GM21423 (cell line): ENCODE measurements at regions not wholly inside any gene's neighbourhood (a gene's known extent, or its start where the extent isn't known, plus 50 kb on each side); places are given as distances from the start of the nearest gene placed in this dataset.

Experiments
- ATAC-seq: cut with Tn5 transposase; IDR thresholded peaks from one replicate; pipeline ENCODE4 v1.9.1; 2021; ENCODE audit warnings: mild to moderate bottlenecking, moderate library complexity; ENCODE audit not compliant: unreplicated experiment

DNA sequence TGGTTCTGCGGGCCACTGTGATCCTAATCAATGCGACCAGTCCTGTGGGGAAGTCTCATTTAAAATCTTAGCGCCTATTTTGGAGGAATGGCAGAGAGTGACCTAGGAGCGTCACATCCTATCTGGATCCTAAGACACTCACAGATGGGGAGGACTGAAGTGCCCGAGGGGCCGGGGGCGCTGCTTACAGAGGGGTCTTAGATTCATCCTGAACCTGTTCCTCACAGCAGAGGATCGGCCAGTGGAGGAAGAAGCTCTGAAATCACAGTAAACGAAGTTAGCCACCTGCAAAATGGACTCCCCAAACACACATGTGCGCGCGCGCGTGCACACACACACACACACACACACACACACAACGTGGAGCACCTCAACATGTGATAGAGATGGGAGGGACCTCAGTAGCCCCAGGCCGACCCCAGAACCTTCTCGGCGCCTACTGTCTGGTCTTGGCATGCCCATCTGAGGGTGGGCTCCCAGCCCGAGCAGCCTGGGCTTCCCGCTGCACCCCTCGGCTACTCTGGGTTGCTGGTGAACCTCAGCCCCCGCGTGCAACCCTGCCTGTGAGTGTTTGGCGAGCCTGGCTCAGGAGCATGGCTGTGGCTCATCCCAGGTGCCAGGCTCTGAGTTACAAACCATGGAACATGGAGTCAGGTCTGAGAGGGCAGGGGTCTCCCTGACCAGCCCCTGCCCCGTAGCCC, 613.3 kb downstream of the TBC1D22A start:
- ATAC-seq: no peak

DNA sequence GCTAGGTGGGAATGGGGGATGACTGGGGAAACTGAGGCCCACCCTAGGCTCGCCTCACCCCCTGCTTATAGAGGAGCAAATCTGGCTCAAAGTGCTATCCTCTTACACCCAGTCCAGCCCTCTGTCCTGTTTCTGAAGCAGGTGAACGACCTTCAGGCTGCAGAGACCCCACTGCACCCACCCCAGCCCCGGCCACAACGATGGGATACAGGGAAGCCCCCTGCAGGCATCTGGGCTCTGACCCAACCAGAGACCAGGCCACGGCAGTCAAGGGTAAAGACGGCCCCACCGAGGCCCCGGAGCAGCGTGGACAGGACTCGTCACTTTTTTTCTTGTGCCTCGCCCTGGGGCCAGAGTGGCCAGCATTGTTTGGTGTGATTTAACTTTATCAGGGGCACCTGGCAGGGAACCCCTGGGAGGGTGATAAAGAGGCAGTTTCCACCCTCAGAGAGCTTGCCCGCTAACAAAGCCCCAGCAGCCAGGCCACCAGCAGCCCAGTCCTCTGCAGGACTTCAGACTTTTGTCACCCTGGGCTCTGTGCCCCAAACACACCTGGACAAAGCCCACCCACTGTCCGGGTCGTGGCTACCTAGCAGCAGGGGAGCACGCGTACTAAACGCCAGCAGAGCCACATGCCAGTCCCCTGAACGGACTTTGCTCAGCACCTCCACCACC, 612.6 kb downstream of the TBC1D22A start:
- ATAC-seq: no peak

DNA sequence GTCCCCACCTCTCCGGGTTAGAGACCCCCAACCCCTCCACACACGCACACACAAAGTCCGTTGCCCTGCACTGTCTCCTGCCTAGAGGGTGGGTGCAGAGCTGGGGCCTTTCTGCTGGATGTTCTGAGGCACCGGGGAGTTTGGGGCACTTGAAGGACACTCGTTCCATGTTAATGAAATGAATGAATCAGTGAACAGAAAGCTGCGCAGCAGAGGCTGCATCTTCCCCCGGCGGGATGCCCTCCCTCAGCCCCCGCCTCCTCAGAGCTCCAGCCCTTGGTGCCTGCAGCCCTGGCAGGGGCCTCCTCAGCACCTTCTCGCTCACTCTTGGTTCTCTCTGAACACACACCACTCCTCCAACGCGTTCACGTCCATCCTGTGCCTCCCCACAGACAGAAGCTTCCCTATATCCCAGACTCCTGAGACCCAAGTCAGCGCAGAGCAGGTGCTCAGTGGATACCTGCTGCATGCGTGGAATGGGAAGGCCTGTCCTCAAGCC, 611.9 kb downstream of the TBC1D22A start:
- no peak for ATAC-seq

DNA sequence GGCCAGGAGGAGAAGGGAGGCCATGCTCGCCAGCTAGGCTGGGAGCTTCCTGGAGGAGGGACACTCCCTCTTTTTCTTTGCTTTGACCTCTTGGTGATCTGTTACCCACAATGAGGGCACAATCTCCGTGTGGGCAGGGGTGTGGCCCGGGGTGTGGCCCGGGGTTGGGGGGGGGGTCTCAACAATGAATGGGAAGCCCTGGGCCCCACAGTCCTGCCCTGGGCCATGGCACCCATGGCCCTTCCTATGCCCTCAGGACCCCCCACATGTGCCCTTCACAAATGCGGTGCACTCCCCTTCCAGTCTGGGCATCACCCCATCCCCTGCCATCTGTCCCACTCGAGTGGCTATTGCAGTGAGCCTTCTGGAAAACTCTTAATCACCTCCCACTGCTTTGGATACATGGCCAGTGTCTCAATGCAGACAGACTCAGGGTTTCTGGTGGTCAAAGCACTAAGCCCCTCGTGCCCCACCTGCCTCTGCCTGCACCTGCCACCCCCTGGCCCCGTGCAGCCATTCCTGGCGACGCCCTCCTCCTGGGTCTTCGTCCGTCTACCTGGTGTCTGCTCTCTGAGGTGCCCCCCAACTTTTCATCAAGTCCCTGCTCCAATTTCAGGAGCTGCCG, 611.3 kb downstream of the TBC1D22A start:
- ATAC-seq: no peak

DNA sequence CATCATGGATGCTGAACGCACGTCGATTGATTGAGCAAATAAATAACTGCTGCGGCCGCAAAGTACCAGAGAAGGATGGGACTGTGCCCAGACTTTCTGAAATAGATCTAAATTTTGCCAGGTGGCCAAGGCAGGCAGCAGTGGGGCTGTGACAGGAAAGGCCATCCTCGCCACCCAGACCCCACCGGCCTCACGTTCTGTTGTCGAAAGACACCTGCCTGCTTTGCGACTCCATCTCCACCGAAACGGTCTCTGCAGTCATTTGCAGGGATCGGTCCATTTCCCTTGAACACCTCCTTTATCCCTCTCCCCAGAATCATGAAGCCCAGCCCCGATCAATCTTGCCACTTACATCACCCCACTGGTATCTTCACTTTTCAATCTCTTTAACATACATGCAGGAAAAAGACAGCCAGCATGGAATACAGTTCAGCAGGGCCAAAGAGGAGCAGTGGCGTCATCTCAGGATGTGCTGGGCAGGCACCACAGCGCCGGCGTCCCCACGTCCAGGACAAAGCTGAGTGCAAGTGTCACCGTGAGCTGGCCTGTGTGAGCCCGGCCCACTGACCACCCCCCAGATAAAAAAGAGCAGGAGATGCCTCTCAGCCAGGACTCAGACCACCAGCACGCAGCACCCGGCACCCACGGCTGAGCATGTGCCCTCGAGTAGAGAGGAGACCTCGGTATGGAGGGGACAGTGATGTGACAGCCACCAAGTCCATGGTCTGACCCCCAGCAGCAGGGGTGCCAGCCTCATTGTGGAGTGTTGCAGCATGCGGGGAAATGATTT, 610.3 kb downstream of the TBC1D22A start:
- ATAC-seq: no peak

DNA sequence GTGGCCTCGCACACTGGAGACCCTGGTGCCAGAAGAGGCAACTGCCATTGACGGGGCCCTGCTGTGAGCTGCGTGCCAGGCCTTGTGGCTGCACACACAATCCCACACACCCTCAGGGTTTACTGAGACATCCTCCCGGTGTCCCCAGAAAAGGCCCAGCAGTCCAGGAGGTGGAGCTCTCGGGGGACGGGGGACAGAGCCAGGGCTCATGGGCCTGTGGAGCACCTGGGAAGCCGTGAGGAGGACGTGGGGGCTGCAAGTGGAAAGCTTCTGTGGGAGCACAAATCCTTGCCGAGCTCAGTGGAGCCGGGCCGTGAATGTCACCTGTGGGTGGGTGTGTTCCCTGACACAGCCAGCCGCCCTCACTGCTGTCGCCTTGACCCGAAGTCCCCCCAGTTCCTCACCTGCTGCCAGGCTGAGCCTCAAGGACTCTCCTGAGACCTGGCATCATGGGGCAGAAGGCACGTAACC, 609.7 kb downstream of the TBC1D22A start:
- no peak for ATAC-seq

DNA sequence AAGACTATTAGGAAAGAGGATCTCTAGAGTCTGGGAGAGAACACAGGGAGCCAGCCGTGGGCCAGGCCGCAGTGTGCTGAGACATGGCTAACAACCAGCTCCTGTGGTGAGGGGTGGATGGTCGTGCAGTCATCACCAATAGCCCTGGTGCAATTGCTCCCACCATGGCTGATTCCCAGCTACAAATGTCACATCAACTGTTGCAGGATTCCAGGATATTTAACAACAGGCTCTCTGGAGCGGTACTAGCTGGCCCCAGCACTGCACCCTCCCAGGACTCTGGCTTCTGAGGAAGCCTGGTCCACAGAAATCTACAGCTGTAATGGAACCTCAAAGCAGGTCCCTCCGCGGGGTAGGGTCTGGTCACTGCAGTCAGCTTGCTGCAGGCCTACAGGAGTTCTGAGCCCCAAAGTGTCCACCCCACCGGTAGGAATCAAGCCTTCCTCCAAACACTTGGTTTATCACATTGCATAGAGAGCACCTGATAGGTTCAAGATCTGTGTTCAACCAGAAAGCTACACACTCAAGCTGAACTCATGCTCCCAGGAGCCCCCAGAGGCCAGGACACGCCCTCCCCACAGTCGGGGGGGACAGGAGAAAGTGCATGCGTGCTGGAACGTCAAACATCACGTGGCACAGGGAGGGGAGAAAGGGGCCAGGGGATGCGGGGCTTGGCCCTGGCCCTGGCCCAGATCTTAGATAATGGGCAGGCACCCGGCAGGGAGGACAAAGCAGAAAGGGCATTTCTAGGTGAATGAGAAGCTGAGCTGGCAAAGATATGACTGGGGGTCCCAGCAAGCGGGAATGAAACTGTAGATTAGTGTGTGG, 609.0 kb downstream of the TBC1D22A start:
- no peak for ATAC-seq

DNA sequence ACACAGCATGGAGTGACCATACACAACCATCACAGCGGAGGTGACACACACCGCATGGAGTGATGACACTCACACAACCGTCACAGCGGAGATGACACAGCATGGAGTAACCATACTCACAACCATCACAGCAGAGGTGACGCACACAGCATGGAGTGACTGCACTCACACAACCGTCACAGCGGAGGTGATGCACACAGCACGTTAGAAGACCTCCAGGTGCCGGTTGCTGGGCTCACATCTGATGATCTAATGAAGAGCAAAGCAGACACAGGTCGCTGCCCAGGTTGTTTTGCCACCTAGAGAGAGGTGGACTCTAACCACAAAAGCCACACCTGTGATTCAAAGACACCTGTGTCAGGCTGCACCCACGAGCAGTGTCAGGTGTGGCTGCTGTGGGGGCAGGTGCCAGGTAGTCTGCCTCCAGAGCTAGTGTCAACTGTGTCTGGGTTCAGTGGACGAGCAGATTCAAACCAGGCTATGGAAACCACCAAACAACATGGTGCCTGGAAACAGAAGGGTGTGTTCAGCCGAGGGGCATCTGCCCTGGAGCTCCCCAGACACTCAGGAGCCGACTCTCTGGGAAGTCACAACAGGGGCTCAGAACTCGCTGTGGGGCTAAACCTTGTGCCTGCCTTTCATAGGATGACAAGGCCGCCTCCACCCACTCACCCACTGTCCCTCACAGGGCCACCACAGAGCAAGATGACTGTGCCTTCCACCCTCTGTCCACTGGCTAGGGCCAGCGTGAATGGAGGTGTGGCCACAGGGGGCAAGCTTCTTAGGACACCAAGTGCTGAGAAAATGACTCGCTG, 608.2 kb downstream of the TBC1D22A start:
- ATAC-seq: no peak

GRCh38 chr22:47369431-47370015, 607.1 kb downstream of the TBC1D22A start:
- no peak for ATAC-seq

GRCh38 chr22:47369020-47369419, 606.6 kb downstream of the TBC1D22A start:
- ATAC-seq: no peak

- ATAC-seq: no peak
These were observed 605.8 kb downstream of the TBC1D22A start for GRCh38 chr22:47367993-47368945.

DNA sequence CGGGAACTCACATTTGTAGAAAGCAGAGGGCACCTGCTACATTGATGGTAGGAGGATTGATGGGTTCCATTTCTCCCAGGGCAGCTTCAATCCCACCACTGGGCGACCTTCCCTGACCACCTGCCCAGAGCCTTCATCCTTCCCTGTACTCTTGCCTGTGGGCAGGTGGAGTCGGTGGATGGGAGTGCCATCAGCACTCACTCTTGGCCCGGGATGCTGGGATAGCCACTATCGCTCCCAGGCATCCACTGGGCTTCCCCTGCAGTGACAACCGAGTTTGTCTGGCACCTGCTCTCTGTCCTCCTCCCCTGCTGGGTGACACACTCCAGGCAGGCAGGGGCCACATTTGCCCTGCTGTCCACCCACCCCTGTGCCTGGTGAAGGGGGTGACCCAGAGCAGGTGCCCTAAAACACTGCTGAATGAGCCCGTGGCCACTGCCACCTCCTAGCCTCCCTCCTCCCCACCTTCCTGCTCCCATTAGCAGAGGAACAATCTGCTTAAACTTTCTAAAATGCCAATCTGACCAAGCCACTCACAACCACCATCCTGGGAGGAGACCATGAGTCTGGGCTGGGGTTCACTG, 604.7 kb downstream of the TBC1D22A start:
- ATAC-seq: no peak

- ATAC-seq: no peak
These were observed 603.7 kb downstream of the TBC1D22A start for GRCh38 chr22:47366026-47366767.

- ATAC-seq: no peak
These were observed 598.8 kb downstream of the TBC1D22A start for GRCh38 chr22:47361247-47361646.

DNA sequence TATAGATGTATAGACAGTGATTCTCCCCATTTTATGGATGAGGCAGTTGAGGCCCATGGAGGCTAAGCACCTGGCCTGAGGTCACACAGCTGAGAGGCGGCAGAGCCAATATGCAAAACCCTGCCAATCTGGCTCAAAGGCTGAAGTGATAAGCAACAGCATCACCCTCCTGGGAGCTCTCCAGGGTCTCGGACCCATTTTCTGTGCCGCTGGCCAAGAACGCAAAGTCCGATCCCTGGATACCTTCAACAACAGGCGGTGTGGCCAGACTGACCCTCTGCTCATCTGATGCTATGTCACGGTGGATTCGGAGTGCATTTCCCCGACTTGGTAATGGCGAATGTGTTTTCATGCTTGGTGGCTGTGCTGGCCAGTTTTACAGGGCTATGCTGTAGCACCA, 595.0 kb downstream of the TBC1D22A start:
- no peak for ATAC-seq

- ATAC-seq: no peak
These were observed 594.6 kb downstream of the TBC1D22A start for GRCh38 chr22:47357086-47357485.

- no peak for ATAC-seq
These were observed 594.1 kb downstream of the TBC1D22A start for GRCh38 chr22:47356511-47357011.
